Hepatocyte (in vitro differentiated cells): ENCODE measurements at regions not wholly inside any gene's neighbourhood (a gene's known extent, or its start where the extent isn't known, plus 50 kb on each side); places are given as distances from the start of the nearest gene placed in this dataset.

Experiments used
- EZH2 ChIP-seq: fragments of 200-600 bp; sonication (generic); IDR thresholded peaks from 2 replicates; pipeline ENCODE4 v1.6.1; 2016; ENCODE audit warnings: antibody characterized with exemption, mild to moderate bottlenecking, borderline replicate concordance
- EZH2phosphoT487 ChIP-seq: fragments of 200-600 bp; sonication (generic); IDR thresholded peaks from one replicate; pipeline ENCODE4 v1.6.1; 2018; ENCODE audit warnings: antibody characterized with exemption, mild to moderate bottlenecking, low read depth, moderate library complexity; ENCODE audit not compliant: unreplicated experiment, severe bottlenecking
- TF ChIP-seq, protein P1 (sequence below): fragments of 200-600 bp; sonication (generic); IDR thresholded peaks from 2 replicates; pipeline ENCODE4 v1.5.1; 2016; ENCODE audit warnings: antibody characterized with exemption, mild to moderate bottlenecking; ENCODE audit not compliant: poor library complexity

DNA sequence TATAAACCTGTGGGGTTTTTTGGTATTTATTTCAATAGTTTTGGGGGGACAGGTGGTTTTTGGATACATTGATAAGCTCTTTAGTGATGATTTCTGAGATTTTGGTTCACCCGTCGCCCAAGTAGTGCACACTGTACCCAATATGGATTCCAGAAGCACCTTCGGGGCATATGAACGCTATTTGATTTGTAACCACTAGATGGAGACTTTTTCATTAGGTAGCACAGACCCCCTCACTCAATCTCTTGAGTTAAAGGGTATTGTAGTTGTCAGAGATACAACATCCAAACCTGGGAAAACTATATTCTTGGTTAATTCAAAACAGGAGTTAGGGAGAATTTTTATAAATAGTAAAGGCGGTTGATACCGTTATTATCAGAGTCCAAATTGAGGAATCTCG is 79.8 kb downstream of the SPANXN3 start:
- TF ChIP-seq, protein P1, sequence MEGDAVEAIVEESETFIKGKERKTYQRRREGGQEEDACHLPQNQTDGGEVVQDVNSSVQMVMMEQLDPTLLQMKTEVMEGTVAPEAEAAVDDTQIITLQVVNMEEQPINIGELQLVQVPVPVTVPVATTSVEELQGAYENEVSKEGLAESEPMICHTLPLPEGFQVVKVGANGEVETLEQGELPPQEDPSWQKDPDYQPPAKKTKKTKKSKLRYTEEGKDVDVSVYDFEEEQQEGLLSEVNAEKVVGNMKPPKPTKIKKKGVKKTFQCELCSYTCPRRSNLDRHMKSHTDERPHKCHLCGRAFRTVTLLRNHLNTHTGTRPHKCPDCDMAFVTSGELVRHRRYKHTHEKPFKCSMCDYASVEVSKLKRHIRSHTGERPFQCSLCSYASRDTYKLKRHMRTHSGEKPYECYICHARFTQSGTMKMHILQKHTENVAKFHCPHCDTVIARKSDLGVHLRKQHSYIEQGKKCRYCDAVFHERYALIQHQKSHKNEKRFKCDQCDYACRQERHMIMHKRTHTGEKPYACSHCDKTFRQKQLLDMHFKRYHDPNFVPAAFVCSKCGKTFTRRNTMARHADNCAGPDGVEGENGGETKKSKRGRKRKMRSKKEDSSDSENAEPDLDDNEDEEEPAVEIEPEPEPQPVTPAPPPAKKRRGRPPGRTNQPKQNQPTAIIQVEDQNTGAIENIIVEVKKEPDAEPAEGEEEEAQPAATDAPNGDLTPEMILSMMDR = peak; percentile 48
- TF ChIP-seq EZH2phosphoT487 (no peak), EZH2 (no peak)
